Heart left ventricle (tissue), 16 donors: ENCODE measurements at regions not wholly inside any gene's neighbourhood (a gene's known extent, or its start where the extent isn't known, plus 50 kb on each side); places are given as distances from the start of the nearest gene placed in this dataset.
A peak's percentile ranks its signal among the peaks of the same experiment; 100 is the strongest.

Experiments used
- ATAC-seq, 4 donors: fragments of 200-7000 bp; cut with Tn5 transposase; one replicate each; pipeline ENCODE4 v1.9.1; 2020 to 2022; ENCODE audit warnings: moderate library complexity in 4 of 4, mild to moderate bottlenecking in 3 of 4, moderate number of reproducible peaks in 1 of 4
- DNase-seq, 5 donors: peaks; one replicate each; pipeline ENCODE4 v3.0.0-alpha.2; 2020
- H3K27ac ChIP-seq, 12 donors: fragments of 200-600 bp; sonication (generic) in 4 of 12; one replicate each; pipeline versions ENCODE4 v1.5.0 to v1.8.0; 2016 to 2022; ENCODE audit warnings: mild to moderate bottlenecking in 2 of 12
- H3K27me3 ChIP-seq, 9 donors: fragments of 200-600 bp; sonication (generic) in 2 of 9; one replicate each; pipeline versions ENCODE4 v1.5.1 to v1.8.0; 2016 to 2022; ENCODE audit warnings: mild to moderate bottlenecking in 3 of 9
- H3K36me3 ChIP-seq, 9 donors: fragments of 200-600 bp; sonication (generic) in 2 of 9; one replicate each; pipeline versions ENCODE4 v1.5.0 to v1.8.0; 2018 to 2022; ENCODE audit warnings: mild to moderate bottlenecking in 2 of 9
- H3K4me1 ChIP-seq, 12 donors: fragments of 200-600 bp; sonication (generic) in 4 of 12; one replicate each; pipeline versions ENCODE4 v1.5.0 to v1.8.0; 2016 to 2022; ENCODE audit warnings: mild to moderate bottlenecking in 3 of 12
- H3K4me3 ChIP-seq, 12 donors: fragments of 200-600 bp; sonication (generic) in 4 of 12; one replicate each; pipeline versions ENCODE4 v1.5.0 to v1.8.0; 2017 to 2022; ENCODE audit warnings: mild to moderate bottlenecking in 9 of 12, moderate library complexity in 4 of 12
- H3K9me3 ChIP-seq, 12 donors: fragments of 200-600 bp; sonication (generic) in 4 of 12; one replicate each; pipeline versions ENCODE4 v1.5.0 to v1.8.0; 2016 to 2022; ENCODE audit warnings: mild to moderate bottlenecking in 1 of 12
- CTCF ChIP-seq, 12 donors: fragments of 200-600 bp; sonication (generic) in 4 of 12; IDR thresholded peaks; one replicate each; pipeline versions ENCODE4 v1.5.0 to v1.8.0; 2018 to 2022; ENCODE audit warnings: antibody characterized with exemption in 12 of 12, mild to moderate bottlenecking in 5 of 12
- POLR2A ChIP-seq, 2 donors: fragments of 450-650 bp; IDR thresholded peaks; one replicate each; pipeline ENCODE4 v1.6.1; 2017; ENCODE audit warnings: antibody characterized with exemption in 2 of 2, mild to moderate bottlenecking in 2 of 2, moderate library complexity in 2 of 2
- WGBS, 4 donors: extraction: QIAGEN DNeasy Blood & Tissue Kit in 2 of 4; methylation state at CpG; one replicate each; pipeline versions ENCODE4 v1.1.5 to v1.1.7; 2013 to 2018; 5-methylcytosine and 5-hydroxymethylcytosine counted together
- intact Hi-C, 10 donors: fragments of 100-400 bp; cut with DNase I; formaldehyde crosslinking; loops; one replicate each; pipeline versions ENCODE4 v1.11.1 to v1.14.2; 2022
- donor health status: ischemic (EF 13 %, LVEDD 7.1; RV severe dilation, severe dysfunction).
- donor health status: healthy with polysubstance abuse.
- donor health status: DM: no; HTN: yes; CAD: no.
- donor health status: DM: no; HTN: no; CAD: no.
- donor health status: ischemic (EF 25% LVEDD 6.9; RV normal size, moderate dysfunction).
- donor health status: ischemic (EF 25% LVEDD 5.7; RV mildly dilated, moderate dysfunction).
- donor health status: healthy.
- donor health status: DM: yes; HTN: yes; CAD: no.
- donor health status: ischemic (EF 35%, LVEDD 5.7; RV mildly dilated, moderate dysfunction).
- donor health status: nonischemic (EF 11% LVEDD 7.7; RV severe dilation, severe dysfunction).
- donor health status: DM: yes; HTN: yes; CAD: no.
- donor health status: PGD.
- donor health status: ischemic (EF 29% LVEDD 5.4; RV normal size, mild dysfunction).
- donor health status: nonischemic (EF 23%, LVEDD 6.1; RV moderate dilation, normal function).

- intact Hi-C loops, result loop anchor here in 1 of 10 donors (10.0 kb wide), 1 partner anchor 57 kb away; no protein-coding TSS in a partner anchor
- H3K36me3 ChIP-seq, result no peaks in the 10 kb centered on the region
- no peak overlapping the region for H3K4me3 ChIP-seq
- peaks cover 0 to 24% (median 4%) of the 10 kb centered on the region in 9 donors for H3K27me3 ChIP-seq
- no peak for TF ChIP-seq POLR2A (IDR thresholded peaks at IDR 0.05)
- TF ChIP-seq CTCF (IDR thresholded peaks at IDR 0.05), result no peak
- ATAC-seq (peak in 3 of 4 donors; percentile 45 to 68 (median 49)), DNase-seq (no peak)
- H3K4me1 ChIP-seq, result peaks cover 0 to 13% (median 2%) of the 10 kb centered on the region in 12 donors
- 57 to 68% (median 62%) methylated on average over 4 of the region's 4 CpGs for WGBS, 4 donors
- H3K9me3 ChIP-seq, result peaks cover 0 to 8% (median 0%) of the 10 kb centered on the region in 12 donors
- peak overlapping the region in 5 of 12 donors; percentile 47 to 65 (median 61) for H3K27ac ChIP-seq
These were observed 493.9 kb downstream of the MN1 start for GRCh38 chr22:27307545-27308247.

- H3K4me3 ChIP-seq, result no peak overlapping the region
- intact Hi-C loops, result loop anchor here in 1 of 10 donors (10.0 kb wide), 1 partner anchor 56 kb away; no protein-coding TSS in a partner anchor
- no peak for ATAC-seq
- no peak for TF ChIP-seq CTCF (IDR thresholded peaks at IDR 0.05)
- no peak for TF ChIP-seq POLR2A (IDR thresholded peaks at IDR 0.05)
- peaks cover 0 to 25% (median 4%) of the 10 kb centered on the region in 9 donors for H3K27me3 ChIP-seq
- no peaks in the 10 kb centered on the region for H3K36me3 ChIP-seq
- DNase-seq, result no peak
- peak overlapping the region in 5 of 12 donors; percentile 47 to 65 (median 61) for H3K27ac ChIP-seq
- H3K9me3 ChIP-seq, result peaks cover 0 to 8% (median 0%) of the 10 kb centered on the region in 12 donors
- H3K4me1 ChIP-seq, result peaks cover 0 to 21% (median 2%) of the 10 kb centered on the region in 12 donors
These were observed 493.0 kb downstream of the MN1 start for GRCh38 chr22:27308513-27308912.

GRCh38 chr22:27309697-27310096 is 491.9 kb downstream of the MN1 start:
- ATAC-seq (no peak), DNase-seq (no peak)
- no peaks in the 10 kb centered on the region for H3K36me3 ChIP-seq
- H3K9me3 ChIP-seq, result peaks cover 0 to 8% (median 0%) of the 10 kb centered on the region in 12 donors
- no peak overlapping the region for H3K4me3 ChIP-seq
- no peak overlapping the region for H3K27ac ChIP-seq
- peaks cover 0 to 25% (median 4%) of the 10 kb centered on the region in 9 donors for H3K27me3 ChIP-seq
- WGBS, 4 donors, result 40 to 58% (median 52%) methylated on average over 2 of the region's 2 CpGs
- intact Hi-C loops, result loop anchor here in 1 of 10 donors (10.0 kb wide), 1 partner anchor 55 kb away; no protein-coding TSS in a partner anchor
- peaks cover 0 to 27% (median 2%) of the 10 kb centered on the region in 12 donors for H3K4me1 ChIP-seq
- TF ChIP-seq POLR2A (IDR thresholded peaks at IDR 0.05), result no peak
- no peak for TF ChIP-seq CTCF (IDR thresholded peaks at IDR 0.05)

DNA sequence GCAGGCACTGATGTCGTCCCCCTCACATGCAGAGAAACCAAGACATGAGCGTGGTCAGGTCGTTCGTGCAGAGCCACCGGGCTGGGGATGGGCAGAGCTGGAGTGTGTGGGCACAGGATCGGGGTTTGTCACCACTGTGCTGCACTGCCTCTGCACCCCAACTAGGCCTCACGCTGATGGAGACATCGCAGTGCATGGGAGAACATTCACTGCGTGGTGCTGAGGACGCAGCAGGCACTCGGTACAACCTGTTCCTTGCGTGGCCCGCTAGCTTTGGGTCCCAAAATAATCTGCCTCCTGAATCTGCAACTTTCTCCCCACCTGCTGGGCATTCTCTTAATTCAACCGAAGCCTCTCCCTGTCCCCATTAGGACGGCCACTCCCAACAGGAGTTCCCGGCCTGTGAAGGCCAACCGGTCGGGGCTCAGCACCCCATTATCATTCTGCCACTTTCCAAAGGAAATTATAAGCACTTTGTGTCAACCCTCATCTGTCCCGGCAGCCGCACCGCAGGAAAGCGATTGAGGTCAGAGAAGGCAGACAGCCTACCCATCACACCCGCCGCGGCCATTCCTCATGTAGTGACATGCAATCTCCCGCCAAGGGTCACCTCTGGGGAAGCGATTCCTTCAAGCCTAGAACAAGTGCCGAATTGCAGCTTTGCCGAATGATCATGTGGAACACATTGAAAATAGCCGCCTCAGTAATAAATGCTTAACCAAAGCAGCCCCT is 490.4 kb downstream of the MN1 start:
- H3K4me3 ChIP-seq, result no peak overlapping the region
- H3K27ac ChIP-seq, result no peak overlapping the region
- ATAC-seq (no peak), DNase-seq (no peak)
- intact Hi-C loops, result no loop called here
- H3K36me3 ChIP-seq, result no peaks in the 10 kb centered on the region
- peaks cover 0 to 8% (median 0%) of the 10 kb centered on the region in 12 donors for H3K9me3 ChIP-seq
- 61 to 75% (median 71%) methylated on average over 27 to 30 of the region's 30 CpGs for WGBS, 4 donors
- peaks cover 0 to 20% (median 4%) of the 10 kb centered on the region in 9 donors for H3K27me3 ChIP-seq
- TF ChIP-seq POLR2A (IDR thresholded peaks at IDR 0.05) (no peak), CTCF (IDR thresholded peaks at IDR 0.05) (no peak)
- H3K4me1 ChIP-seq, result peaks cover 0 to 27% (median 2%) of the 10 kb centered on the region in 12 donors
